ENCODE measurements at regions not wholly inside any gene's neighbourhood (a gene's known extent, or its start where the extent isn't known, plus 50 kb on each side); places are given as distances from the start of the nearest gene placed in this dataset.

DNA sequence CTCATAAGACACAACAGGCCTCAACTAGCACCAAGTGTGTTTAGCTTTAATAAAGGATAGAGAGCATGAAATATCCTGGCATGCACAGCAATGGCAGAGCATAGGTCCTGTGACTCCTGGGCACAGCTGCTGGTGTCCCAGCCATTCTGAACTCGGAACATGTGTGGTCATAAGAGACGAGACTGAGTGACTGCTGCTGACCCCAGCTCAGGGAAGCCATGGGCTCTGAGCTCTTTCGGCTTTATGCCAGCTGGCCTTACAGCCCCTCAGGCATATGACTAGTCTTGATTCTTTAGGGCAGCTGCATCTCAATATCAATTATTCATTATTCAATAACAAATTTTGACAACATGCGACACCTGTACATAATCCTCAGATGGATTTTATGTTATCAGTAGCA lies 62.4 kb upstream of the TOPAZ1 start:
- ATAC-seq (no peak), DNase-seq (no peak)
- no peak overlapping the region for H3K4me3 ChIP-seq
- H3K36me3 ChIP-seq (ENCODE audit: low read depth), result no peaks in the 10 kb centered on the region
- intact Hi-C loops (cut with DNase I, micrococcal nuclease), result no loop called here
- H3K4me1 ChIP-seq (ENCODE audit: low read depth), result no peaks in the 10 kb centered on the region
- no peaks in the 10 kb centered on the region for H3K9me3 ChIP-seq
- TF ChIP-seq CTCF (IDR thresholded peaks at IDR 0.05), result no peak

GRCh38 chr3:44184319-44184953 lies 57.2 kb upstream of the TOPAZ1 start:
- no peak for TF ChIP-seq CTCF (IDR thresholded peaks at IDR 0.05)
- intact Hi-C loops (cut with DNase I, micrococcal nuclease), result no loop called here
- Histone ChIP-seq H3K4me1 (ENCODE audit: low read depth) (no peaks in the 10 kb centered on the region), H3K9me3 (no peaks in the 10 kb centered on the region), H3K36me3 (ENCODE audit: low read depth) (no peaks in the 10 kb centered on the region), H3K4me3 (no peak overlapping the region)
- peak; percentile 33 for ATAC-seq
- DNase-seq, result peak in 1 of 3 donors; percentile 23

GRCh38 chr3:44185396-44185915 lies 56.2 kb upstream of the TOPAZ1 start:
- no peaks in the 10 kb centered on the region for H3K9me3 ChIP-seq
- ATAC-seq, result no peak
- no peak overlapping the region for H3K4me3 ChIP-seq
- no peaks in the 10 kb centered on the region for H3K4me1 ChIP-seq (ENCODE audit: low read depth)
- intact Hi-C loops (cut with DNase I, micrococcal nuclease), result no loop called here
- no peaks in the 10 kb centered on the region for H3K36me3 ChIP-seq (ENCODE audit: low read depth)
- DNase-seq, result no peak
- no peak for TF ChIP-seq CTCF (IDR thresholded peaks at IDR 0.05)

GRCh38 chr3:44186111-44186672 lies 55.5 kb upstream of the TOPAZ1 start:
- TF ChIP-seq CTCF (IDR thresholded peaks at IDR 0.05), result no peak
- Histone ChIP-seq H3K4me3 (no peak overlapping the region), H3K36me3 (ENCODE audit: low read depth) (no peaks in the 10 kb centered on the region), H3K9me3 (no peaks in the 10 kb centered on the region), H3K4me1 (ENCODE audit: low read depth) (no peaks in the 10 kb centered on the region)
- DNase-seq, result no peak
- no peak for ATAC-seq
- intact Hi-C loops (cut with DNase I, micrococcal nuclease), result no loop called here

DNA sequence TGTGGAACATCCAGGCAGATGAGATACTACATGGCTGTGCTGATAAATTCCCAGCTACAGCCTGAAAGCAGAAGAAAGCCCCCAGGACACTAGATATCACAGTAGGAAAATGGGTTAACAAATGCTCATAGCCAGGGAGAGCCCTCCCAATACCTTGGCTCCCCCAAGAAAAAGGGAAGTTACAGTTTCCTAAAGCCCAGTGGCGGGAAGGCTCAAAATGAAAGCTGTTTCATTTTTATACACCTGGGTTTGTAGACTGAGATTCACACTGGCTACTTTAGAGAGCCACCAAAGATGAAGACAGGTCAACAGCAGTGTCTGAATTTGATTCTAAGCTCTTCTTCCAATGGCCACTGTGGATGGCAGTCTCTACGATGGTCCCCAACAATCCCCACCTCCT lies 55.0 kb upstream of the TOPAZ1 start:
- ATAC-seq, result no peak
- Histone ChIP-seq H3K4me1 (ENCODE audit: low read depth) (no peaks in the 10 kb centered on the region), H3K4me3 (no peak overlapping the region), H3K9me3 (no peaks in the 10 kb centered on the region), H3K36me3 (ENCODE audit: low read depth) (no peaks in the 10 kb centered on the region)
- intact Hi-C loops (cut with DNase I, micrococcal nuclease), result no loop called here
- no peak for DNase-seq
- TF ChIP-seq CTCF (IDR thresholded peaks at IDR 0.05), result no peak

Small RNA genes lying in the stretch of these regions (microRNA-seq; reads per million reads assigned to microRNA genes)
- gene MIR138-1, result 26.8 reads per million, percentile 45 among the genes with 10 or more reads in this experiment
